ENCODE measurements at regions not wholly inside any gene's neighbourhood (a gene's known extent, or its start where the extent isn't known, plus 50 kb on each side); places are given as distances from the start of the nearest gene placed in this dataset.
"Not testable (repeated sequence)": the region's sequence is repeated elsewhere in the genome, so short reads cannot be mapped to it uniquely, and the experiment has no call there.

- no peak overlapping the region for H3K4me3 ChIP-seq (ENCODE audit: insufficient read depth, low read depth, low read length)
- DNase-seq = no peak
- no peaks in the 10 kb centered on the region for H3K36me3 ChIP-seq (replicated peaks; ENCODE audit: control insufficient read depth, insufficient read depth, low read length)
- no peaks in the 10 kb centered on the region for H3K27me3 ChIP-seq (ENCODE audit: control insufficient read depth, insufficient read depth, low read length)
Measured at GRCh38 chr6:12348530-12349511, 58.7 kb downstream of the EDN1 start.

DNA sequence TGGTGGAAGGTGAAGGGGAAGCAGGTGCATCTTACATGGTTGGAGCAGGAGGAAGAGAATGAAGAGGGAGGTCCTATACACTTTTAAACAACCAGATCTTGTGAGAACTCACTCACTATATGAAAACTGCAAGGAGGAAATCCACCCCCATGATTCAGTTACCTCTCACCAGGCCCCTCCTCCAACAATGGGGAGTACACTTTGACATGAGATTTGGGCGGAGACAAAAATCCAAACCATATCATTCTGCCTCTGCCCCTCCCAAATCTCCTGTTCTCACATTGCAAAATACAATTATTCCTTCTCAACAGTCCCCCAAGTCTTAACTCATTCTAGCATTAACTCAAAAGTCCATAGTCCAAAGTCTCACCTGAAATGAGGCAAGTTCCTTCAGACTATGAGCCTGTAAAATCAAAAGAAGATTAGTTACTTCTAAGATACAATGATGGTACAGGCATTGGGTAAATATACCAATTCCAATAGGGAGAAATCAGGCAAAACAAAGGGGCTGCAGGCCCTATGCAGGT is 60.5 kb downstream of the EDN1 start:
- DNase-seq = no peak
- Histone ChIP-seq H3K4me3 (ENCODE audit: insufficient read depth, low read depth, low read length) (no peak overlapping the region), H3K36me3 (replicated peaks; ENCODE audit: control insufficient read depth, insufficient read depth, low read length) (no peaks in the 10 kb centered on the region), H3K27me3 (ENCODE audit: control insufficient read depth, insufficient read depth, low read length) (no peaks in the 10 kb centered on the region)

DNA sequence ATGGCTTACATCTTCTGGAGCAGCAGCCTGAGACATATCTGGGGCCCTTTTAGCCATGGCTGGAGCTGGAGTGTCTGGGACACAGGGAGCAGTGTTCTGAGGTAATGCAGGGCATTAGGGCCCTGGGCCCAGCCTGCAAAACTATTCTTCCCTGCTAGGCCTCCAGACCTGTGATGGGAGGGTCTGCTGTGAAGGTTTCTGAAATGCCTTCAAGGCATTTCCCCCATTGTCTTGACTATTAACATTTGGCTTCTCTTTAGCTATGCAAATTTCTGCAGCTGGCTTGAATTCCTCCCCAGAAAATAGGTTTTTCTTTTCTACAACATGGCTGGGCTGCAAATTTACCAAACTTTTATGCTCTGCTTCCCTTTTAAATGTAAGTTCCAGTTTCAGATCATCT is 61.5 kb downstream of the EDN1 start:
- no peak overlapping the region for H3K4me3 ChIP-seq (ENCODE audit: insufficient read depth, low read depth, low read length)
- H3K27me3 ChIP-seq (ENCODE audit: control insufficient read depth, insufficient read depth, low read length) = no peaks in the 10 kb centered on the region
- no peak for DNase-seq
- H3K36me3 ChIP-seq (replicated peaks; ENCODE audit: control insufficient read depth, insufficient read depth, low read length) = no peaks in the 10 kb centered on the region

- Histone ChIP-seq H3K27me3 (ENCODE audit: control insufficient read depth, insufficient read depth, low read length) (no peaks in the 10 kb centered on the region), H3K4me3 (ENCODE audit: insufficient read depth, low read depth, low read length) (no peak overlapping the region), H3K36me3 (replicated peaks; ENCODE audit: control insufficient read depth, insufficient read depth, low read length) (no peaks in the 10 kb centered on the region)
- no peak for DNase-seq
Measured at GRCh38 chr6:12353731-12354130, 63.6 kb downstream of the EDN1 start.

- Histone ChIP-seq H3K27me3 (ENCODE audit: control insufficient read depth, insufficient read depth, low read length) (no peaks in the 10 kb centered on the region), H3K36me3 (replicated peaks; ENCODE audit: control insufficient read depth, insufficient read depth, low read length) (no peaks in the 10 kb centered on the region), H3K4me3 (ENCODE audit: insufficient read depth, low read depth, low read length) (no peak overlapping the region)
- DNase-seq = peak; percentile 57
Measured at GRCh38 chr6:12354499-12354898, 64.3 kb downstream of the EDN1 start.

DNA sequence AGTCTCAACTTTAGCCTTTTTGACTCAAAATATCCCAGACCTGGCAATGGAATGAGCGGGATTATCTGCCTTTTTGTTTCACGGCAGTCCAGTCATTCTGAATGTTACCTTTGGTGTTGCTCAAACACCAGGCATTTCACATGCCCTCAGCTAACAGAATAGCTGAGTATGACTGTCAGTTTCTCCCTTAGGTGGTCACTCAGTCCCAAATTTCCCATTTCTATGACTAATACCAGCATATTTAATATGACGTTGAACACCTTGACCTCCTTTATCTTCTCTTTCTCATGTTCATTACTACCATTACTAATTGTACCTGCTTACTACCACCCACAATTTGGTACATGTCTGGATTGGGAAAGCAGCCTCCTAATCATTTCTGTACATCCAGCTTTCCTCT is 65.2 kb downstream of the EDN1 start:
- Histone ChIP-seq H3K27me3 (ENCODE audit: control insufficient read depth, insufficient read depth, low read length) (no peaks in the 10 kb centered on the region), H3K4me3 (ENCODE audit: insufficient read depth, low read depth, low read length) (no peak overlapping the region), H3K36me3 (replicated peaks; ENCODE audit: control insufficient read depth, insufficient read depth, low read length) (no peaks in the 10 kb centered on the region)
- no peak for DNase-seq

DNA sequence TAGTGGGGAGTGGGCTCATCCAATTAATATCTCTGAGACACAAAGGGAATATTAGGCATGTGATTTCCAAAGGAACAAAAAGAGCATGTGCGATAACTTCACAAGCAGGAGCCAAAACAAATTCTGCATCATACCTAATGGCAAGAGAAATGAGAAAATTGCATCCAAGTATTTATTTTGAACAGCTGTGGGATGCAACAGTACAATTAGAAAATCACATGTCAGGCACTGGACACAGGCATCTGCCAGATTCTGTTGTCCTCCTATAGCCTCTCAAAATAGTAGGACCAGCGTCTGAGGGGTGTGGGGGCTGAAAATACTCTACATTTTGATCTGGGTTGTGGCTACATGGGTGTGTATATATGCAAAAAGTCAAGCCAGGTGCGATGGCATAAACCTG is 66.3 kb downstream of the EDN1 start:
- H3K36me3 ChIP-seq (replicated peaks; ENCODE audit: control insufficient read depth, insufficient read depth, low read length) = no peaks in the 10 kb centered on the region
- DNase-seq = no peak
- no peaks in the 10 kb centered on the region for H3K27me3 ChIP-seq (ENCODE audit: control insufficient read depth, insufficient read depth, low read length)
- no peak overlapping the region for H3K4me3 ChIP-seq (ENCODE audit: insufficient read depth, low read depth, low read length)

DNA sequence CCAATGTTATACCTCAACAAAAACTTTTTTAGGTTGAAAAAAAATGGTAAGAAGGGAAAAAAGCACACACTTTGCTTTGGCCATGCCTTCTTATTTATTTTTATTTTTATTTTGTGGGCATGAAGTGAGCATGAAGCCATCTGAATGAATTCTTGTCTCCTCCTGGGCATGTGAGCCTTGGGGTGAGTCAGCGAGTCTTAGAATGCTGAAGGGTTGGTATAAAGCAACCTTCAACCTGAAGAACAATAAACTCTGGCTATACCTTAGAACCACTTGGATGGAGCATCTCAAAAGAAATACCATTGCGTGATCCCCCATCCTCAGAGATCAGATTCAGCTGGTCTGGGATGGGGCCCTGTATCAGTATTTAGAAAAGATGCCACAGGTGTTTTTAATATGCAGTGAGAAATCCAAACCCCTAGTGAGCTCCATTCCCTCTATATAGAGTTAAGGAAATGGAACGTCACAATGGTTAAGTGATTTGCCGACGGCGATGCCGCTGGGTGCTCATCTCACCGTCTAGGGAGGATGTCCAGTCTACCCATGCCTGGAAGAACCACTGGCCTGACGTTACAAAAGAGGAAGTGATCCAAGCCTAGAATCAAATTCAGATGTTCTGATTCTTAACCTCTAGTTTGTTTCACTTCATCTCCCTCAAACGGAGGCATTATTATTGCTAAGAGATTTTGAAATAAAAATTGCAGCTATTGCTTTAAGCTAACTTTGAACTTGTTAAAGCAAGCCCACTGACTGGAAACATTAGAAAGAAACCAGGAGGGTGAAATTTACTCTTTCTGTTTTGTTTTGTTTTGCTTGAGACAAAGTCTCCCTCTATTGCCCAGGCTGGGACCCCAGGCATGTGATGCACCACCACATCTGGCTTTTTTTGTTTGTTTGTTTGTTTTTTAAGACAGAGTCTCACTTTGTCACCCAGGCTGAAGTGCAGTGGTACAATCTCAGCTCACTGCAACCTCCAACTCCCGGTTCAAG is 67.1 kb downstream of the EDN1 start:
- no peak for DNase-seq
- Histone ChIP-seq H3K36me3 (replicated peaks; ENCODE audit: control insufficient read depth, insufficient read depth, low read length) (no peaks in the 10 kb centered on the region), H3K27me3 (ENCODE audit: control insufficient read depth, insufficient read depth, low read length) (no peaks in the 10 kb centered on the region), H3K4me3 (ENCODE audit: insufficient read depth, low read depth, low read length) (no peak overlapping the region)

GRCh38 chr6:12359036-12359435 is 68.9 kb downstream of the EDN1 start:
- no peak for DNase-seq
- H3K36me3 ChIP-seq (replicated peaks; ENCODE audit: control insufficient read depth, insufficient read depth, low read length) = no peaks in the 10 kb centered on the region
- no peaks in the 10 kb centered on the region for H3K27me3 ChIP-seq (ENCODE audit: control insufficient read depth, insufficient read depth, low read length)

DNA sequence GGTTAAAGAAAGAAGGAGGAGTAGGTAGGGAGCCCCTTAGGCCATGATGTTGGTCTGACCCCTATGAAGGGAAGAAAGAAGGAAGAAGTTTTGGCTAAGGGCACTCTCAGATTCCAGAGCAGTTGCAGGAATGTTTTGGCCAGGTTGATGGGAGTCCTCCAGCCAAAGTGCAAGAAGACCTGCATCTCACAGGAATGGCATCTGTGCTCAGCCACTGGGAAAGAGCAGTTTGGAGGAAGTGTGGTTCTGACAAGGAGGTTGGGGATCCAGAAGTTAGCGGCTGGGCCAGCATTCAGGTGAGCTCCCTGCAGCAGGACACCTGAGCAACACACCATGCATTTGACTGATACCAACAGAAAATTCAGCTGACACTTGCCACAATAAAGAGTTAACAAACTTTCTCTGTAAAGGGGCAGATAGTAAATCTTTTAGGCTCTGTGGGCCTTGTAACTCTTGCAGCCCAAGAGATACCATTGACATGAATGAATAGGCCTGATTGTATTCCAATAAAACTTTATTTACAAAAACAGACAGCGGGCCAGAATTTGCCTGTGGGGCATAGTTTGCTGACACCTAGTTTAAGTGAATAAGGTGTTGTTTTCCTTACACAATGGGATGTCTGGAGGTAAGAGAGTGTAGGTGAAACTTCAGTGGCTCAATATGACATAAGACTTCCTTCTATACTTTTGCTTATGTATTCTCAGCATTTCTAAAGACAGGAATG is 71.0 kb downstream of the EDN1 start:
- no peak overlapping the region for H3K4me3 ChIP-seq (ENCODE audit: insufficient read depth, low read depth, low read length)
- no peaks in the 10 kb centered on the region for H3K36me3 ChIP-seq (replicated peaks; ENCODE audit: control insufficient read depth, insufficient read depth, low read length)
- DNase-seq = no peak
- H3K27me3 ChIP-seq (ENCODE audit: control insufficient read depth, insufficient read depth, low read length) = no peaks in the 10 kb centered on the region

More at GRCh38 chr6:12359036-12359435, 68.9 kb downstream of the EDN1 start:
- H3K4me3 ChIP-seq (ENCODE audit: insufficient read depth, low read depth, low read length) = no peak overlapping the region

- not testable (repeated sequence) for DNase-seq; H3K36me3 ChIP-seq (replicated peaks; ENCODE audit: control insufficient read depth, insufficient read depth, low read length); H3K4me3 ChIP-seq (ENCODE audit: insufficient read depth, low read depth, low read length); H3K27me3 ChIP-seq (ENCODE audit: control insufficient read depth, insufficient read depth, low read length)
Measured at GRCh38 chr6:12363277-12363650, 73.1 kb downstream of the EDN1 start.

GRCh38 chr6:12363651-12364381 is 73.7 kb downstream of the EDN1 start:
- H3K36me3 ChIP-seq (replicated peaks; ENCODE audit: control insufficient read depth, insufficient read depth, low read length) = no peaks in the 10 kb centered on the region
- no peak for DNase-seq
- H3K27me3 ChIP-seq (ENCODE audit: control insufficient read depth, insufficient read depth, low read length) = no peaks in the 10 kb centered on the region
- H3K4me3 ChIP-seq (ENCODE audit: insufficient read depth, low read depth, low read length) = no peak overlapping the region

- Histone ChIP-seq H3K27me3 (ENCODE audit: control insufficient read depth, insufficient read depth, low read length) (no peaks in the 10 kb centered on the region), H3K36me3 (replicated peaks; ENCODE audit: control insufficient read depth, insufficient read depth, low read length) (no peaks in the 10 kb centered on the region), H3K4me3 (ENCODE audit: insufficient read depth, low read depth, low read length) (no peak overlapping the region)
- no peak for DNase-seq
Measured at GRCh38 chr6:12364621-12365020, 74.5 kb downstream of the EDN1 start.

Data from H7 (cell line).